GM20431 (cell line): ENCODE measurements at regions not wholly inside any gene's neighbourhood (a gene's known extent, or its start where the extent isn't known, plus 50 kb on each side); places are given as distances from the start of the nearest gene placed in this dataset.
"Not testable (repeated sequence)": the region's sequence is repeated elsewhere in the genome, so short reads cannot be mapped to it uniquely, and the experiment has no call there.

ENCODE experiments used
- in situ Hi-C: fragments of 300-500 bp; cut with MseI, MboI; formaldehyde crosslinking; loops from one replicate; pipeline ENCODE4 v1.15.0; 2020; ENCODE audit warnings: low sequenced_read_pairs; ENCODE audit not compliant: unreplicated experiment

GRCh38 chr6:802701-803100 is 109.8 kb upstream of the EXOC2 start:
- in situ Hi-C loops, result no loop called here

- in situ Hi-C loops, result not testable (repeated sequence)
Measured at GRCh38 chr6:802223-802622, 109.3 kb upstream of the EXOC2 start.

GRCh38 chr6:799769-800168 is 106.8 kb upstream of the EXOC2 start:
- in situ Hi-C loops, result loop anchor here (25.0 kb wide), 2 partner anchors 212 to 588 kb away; partner anchors contain the start of gene FOXF2

GRCh38 chr6:797479-798077 is 104.6 kb upstream of the EXOC2 start:
- in situ Hi-C loops, result loop anchor here (25.0 kb wide), 2 partner anchors 210 to 590 kb away; partner anchors contain the start of gene FOXF2

GRCh38 chr6:795046-795685 is 102.2 kb upstream of the EXOC2 start:
- in situ Hi-C loops, result loop anchor here (25.0 kb wide), 2 partner anchors 208 to 592 kb away; partner anchors contain the start of gene FOXF2

- in situ Hi-C loops, result loop anchor here (25.0 kb wide), 2 partner anchors 206 to 594 kb away; partner anchors contain the start of gene FOXF2
Measured at GRCh38 chr6:793261-793660, 100.3 kb upstream of the EXOC2 start.

GRCh38 chr6:792662-793061 is 99.7 kb upstream of the EXOC2 start:
- in situ Hi-C loops, result loop anchor here (25.0 kb wide), 2 partner anchors 205 to 595 kb away; partner anchors contain the start of gene FOXF2

GRCh38 chr6:788058-788457 is 95.1 kb upstream of the EXOC2 start:
- in situ Hi-C loops, result loop anchor here (25.0 kb wide), 2 partner anchors 201 to 599 kb away; partner anchors contain the start of gene FOXF2

- in situ Hi-C loops, result loop anchor here (25.0 kb wide), 2 partner anchors 200 to 600 kb away; partner anchors contain the start of gene FOXF2
Measured at GRCh38 chr6:786946-787763, 94.2 kb upstream of the EXOC2 start.

- in situ Hi-C loops, result loop anchor here (25.0 kb wide), 2 partner anchors 197 to 603 kb away; partner anchors contain the start of gene FOXF2
Measured at GRCh38 chr6:783966-784735, 91.2 kb upstream of the EXOC2 start.

GRCh38 chr6:782141-782540 is 89.2 kb upstream of the EXOC2 start:
- in situ Hi-C loops, result loop anchor here (25.0 kb wide), 2 partner anchors 195 to 605 kb away; partner anchors contain the start of gene FOXF2

- in situ Hi-C loops, result loop anchor here (25.0 kb wide), 2 partner anchors 194 to 606 kb away; partner anchors contain the start of gene FOXF2
Measured at GRCh38 chr6:781350-781961, 88.5 kb upstream of the EXOC2 start.

- in situ Hi-C loops, result loop anchor here (25.0 kb wide), 2 partner anchors 193 to 607 kb away; partner anchors contain the start of gene FOXF2
Measured at GRCh38 chr6:780706-781105, 87.8 kb upstream of the EXOC2 start.

GRCh38 chr6:776951-777350 is 84.0 kb upstream of the EXOC2 start:
- in situ Hi-C loops, result loop anchor here (25.0 kb wide), 2 partner anchors 190 to 610 kb away; partner anchors contain the start of gene FOXF2

- in situ Hi-C loops, result loop anchor here (25.0 kb wide), 2 partner anchors 189 to 611 kb away; partner anchors contain the start of gene FOXF2
Measured at GRCh38 chr6:776528-776931, 83.6 kb upstream of the EXOC2 start.

GRCh38 chr6:775863-776262 is 82.9 kb upstream of the EXOC2 start:
- in situ Hi-C loops, result loop anchor here (25.0 kb wide), 2 partner anchors 189 to 611 kb away; partner anchors contain the start of gene FOXF2

- in situ Hi-C loops, result not testable (repeated sequence)
Measured at GRCh38 chr6:771683-772082, 78.7 kb upstream of the EXOC2 start.

- in situ Hi-C loops, result no loop called here
Measured at GRCh38 chr6:767755-768512, 75.0 kb upstream of the EXOC2 start.
